Ovary (tissue), 7 donors: ENCODE measurements at regions not wholly inside any gene's neighbourhood (a gene's known extent, or its start where the extent isn't known, plus 50 kb on each side); places are given as distances from the start of the nearest gene placed in this dataset.

Experiments
- DNase-seq, 5 donors: peaks; one replicate each; pipeline ENCODE4 v3.0.0-alpha.2; 2019 to 2020
- H3K27ac ChIP-seq, 2 donors: fragments of 200-600 bp; one replicate each; pipeline versions ENCODE4 v1.5.1 to v1.8.0; 2019 to 2022
- H3K27me3 ChIP-seq: fragments of 200-600 bp; one replicate; pipeline ENCODE4 v1.8.0; 2022
- H3K36me3 ChIP-seq: fragments of 200-600 bp; sonication (generic); one replicate; pipeline ENCODE4 v1.5.1; 2019
- H3K4me1 ChIP-seq: one replicate; pipeline ENCODE4 v1.8.1; 2013; ENCODE audit warnings: mild to moderate bottlenecking, moderate library complexity; ENCODE audit not compliant: insufficient read depth
- H3K4me3 ChIP-seq: fragments of 200-600 bp; sonication (generic); one replicate; pipeline ENCODE4 v1.5.1; 2017
- H3K9me3 ChIP-seq, 2 donors: fragments of 200-600 bp in 1 of 2; sonication (generic) in 1 of 2; one replicate each; pipeline versions ENCODE4 v1.5.1 to v1.8.1; 2013 to 2019; ENCODE audit warnings: mild to moderate bottlenecking in 1 of 2, moderate library complexity in 1 of 2
- CTCF ChIP-seq, 3 donors: fragments of 450-650 bp in 2 of 3; fragments of 200-600 bp in 1 of 3; IDR thresholded peaks; one replicate each; pipeline versions ENCODE4 v1.5.1 to v1.8.0; 2016 to 2022; ENCODE audit warnings: antibody characterized with exemption in 3 of 3, mild to moderate bottlenecking in 1 of 3
- EP300 ChIP-seq: sonication (generic); formaldehyde crosslinking; IDR thresholded peaks from one replicate; pipeline ENCODE4 v1.6.1; 2017; ENCODE audit warnings: antibody characterized with exemption
- POLR2A ChIP-seq: fragments of 450-650 bp; IDR thresholded peaks from one replicate; pipeline ENCODE4 v1.6.1; 2017; ENCODE audit warnings: antibody characterized with exemption, mild to moderate bottlenecking, moderate library complexity
- WGBS, 3 donors: extraction: QIAGEN DNeasy Blood & Tissue Kit in 1 of 3; methylation state at CpG; one replicate each; pipeline versions ENCODE4 v1.1.5 to v1.1.7; 2013 to 2017; 5-methylcytosine and 5-hydroxymethylcytosine counted together
- intact Hi-C, 4 donors: fragments of 100-400 bp; cut with DNase I; formaldehyde crosslinking; loops; one replicate each; pipeline versions ENCODE4 v1.11.0 to v1.15.1; 2022 to 2023
- donor health status: DM: no; HTN: no; CAD: no; lungs with moderate emphysema.
- donor health status: DM: no; HTN: no; CAD: no.
- donor health status: Bipolar disorder and iron deficiency.
- donor health status: DM: no; HTN: no; CAD: no.
- donor health status: DM: yes; HTN: yes; CAD: no.

GRCh38 chr4:155600244-155600643 is 66.4 kb upstream of the GUCY1A1 start:
- no peaks in the 10 kb centered on the region for H3K27me3 ChIP-seq
- intact Hi-C loops = no loop called here
- DNase-seq = no peak
- WGBS, 3 donors = 91 to 93% (median 91%) methylated on average over 5 of the region's 5 CpGs
- no peaks in the 10 kb centered on the region for H3K9me3 ChIP-seq
- no peak overlapping the region for H3K27ac ChIP-seq
- TF ChIP-seq CTCF (IDR thresholded peaks at IDR 0.05) = no peak
- TF ChIP-seq EP300 = no peak
- TF ChIP-seq POLR2A = no peak
- no peaks in the 10 kb centered on the region for H3K36me3 ChIP-seq
- no peaks in the 10 kb centered on the region for H3K4me1 ChIP-seq
- H3K4me3 ChIP-seq = no peak overlapping the region

- no peaks in the 10 kb centered on the region for H3K36me3 ChIP-seq
- no peak for DNase-seq
- no peaks in the 10 kb centered on the region for H3K9me3 ChIP-seq
- intact Hi-C loops = no loop called here
- no peak overlapping the region for H3K4me3 ChIP-seq
- no peaks in the 10 kb centered on the region for H3K27me3 ChIP-seq
- H3K4me1 ChIP-seq = no peaks in the 10 kb centered on the region
- TF ChIP-seq POLR2A = no peak
- H3K27ac ChIP-seq = no peak overlapping the region
Measured at GRCh38 chr4:155599596-155599995, 67.1 kb upstream of the GUCY1A1 start.

- no peaks in the 10 kb centered on the region for H3K27me3 ChIP-seq
- DNase-seq = no peak
- no peak overlapping the region for H3K4me3 ChIP-seq
- 77 to 86% (median 84%) methylated on average over 6 of the region's 6 CpGs for WGBS, 3 donors
- no peak overlapping the region for H3K27ac ChIP-seq
- H3K4me1 ChIP-seq = no peaks in the 10 kb centered on the region
- no peak for TF ChIP-seq POLR2A
- intact Hi-C loops = no loop called here
- no peaks in the 10 kb centered on the region for H3K36me3 ChIP-seq
- no peaks in the 10 kb centered on the region for H3K9me3 ChIP-seq
Measured at GRCh38 chr4:155599085-155599484, 67.6 kb upstream of the GUCY1A1 start.

GRCh38 chr4:155597933-155598451 is 68.7 kb upstream of the GUCY1A1 start:
- no peak for DNase-seq
- no peaks in the 10 kb centered on the region for H3K4me1 ChIP-seq
- TF ChIP-seq EP300 = no peak
- TF ChIP-seq POLR2A = no peak
- no peak for TF ChIP-seq CTCF (IDR thresholded peaks at IDR 0.05)
- no peak overlapping the region for H3K27ac ChIP-seq
- H3K27me3 ChIP-seq = no peaks in the 10 kb centered on the region
- no peak overlapping the region for H3K4me3 ChIP-seq
- 42 to 67% (median 67%) methylated on average over 3 of the region's 3 CpGs for WGBS, 3 donors
- no peaks in the 10 kb centered on the region for H3K9me3 ChIP-seq
- no peaks in the 10 kb centered on the region for H3K36me3 ChIP-seq
- intact Hi-C loops = no loop called here

GRCh38 chr4:155597281-155597680 is 69.4 kb upstream of the GUCY1A1 start:
- WGBS, 3 donors = 45 to 85% (median 68%) methylated on average over 1 of the region's 1 CpG
- Histone ChIP-seq H3K36me3 (no peaks in the 10 kb centered on the region), H3K27ac (no peak overlapping the region), H3K9me3 (no peaks in the 10 kb centered on the region), H3K27me3 (no peaks in the 10 kb centered on the region), H3K4me3 (no peak overlapping the region), H3K4me1 (no peaks in the 10 kb centered on the region)
- intact Hi-C loops = no loop called here
- TF ChIP-seq EP300 = no peak
- TF ChIP-seq CTCF (IDR thresholded peaks at IDR 0.05) = no peak
- no peak for TF ChIP-seq POLR2A
- DNase-seq = no peak

GRCh38 chr4:155593793-155594192 is 72.9 kb upstream of the GUCY1A1 start:
- H3K27me3 ChIP-seq = no peaks in the 10 kb centered on the region
- no peaks in the 10 kb centered on the region for H3K4me1 ChIP-seq
- no peak overlapping the region for H3K4me3 ChIP-seq
- intact Hi-C loops = no loop called here
- no peaks in the 10 kb centered on the region for H3K36me3 ChIP-seq
- 91 to 94% (median 93%) methylated on average over 13 of the region's 13 CpGs for WGBS, 3 donors
- no peak overlapping the region for H3K27ac ChIP-seq
- TF ChIP-seq EP300 = no peak
- TF ChIP-seq POLR2A = no peak
- TF ChIP-seq CTCF (IDR thresholded peaks at IDR 0.05) = no peak
- no peaks in the 10 kb centered on the region for H3K9me3 ChIP-seq
- DNase-seq = no peak
